ENCODE measurements at regions not wholly inside any gene's neighbourhood (a gene's known extent, or its start where the extent isn't known, plus 50 kb on each side); places are given as distances from the start of the nearest gene placed in this dataset.

DNA sequence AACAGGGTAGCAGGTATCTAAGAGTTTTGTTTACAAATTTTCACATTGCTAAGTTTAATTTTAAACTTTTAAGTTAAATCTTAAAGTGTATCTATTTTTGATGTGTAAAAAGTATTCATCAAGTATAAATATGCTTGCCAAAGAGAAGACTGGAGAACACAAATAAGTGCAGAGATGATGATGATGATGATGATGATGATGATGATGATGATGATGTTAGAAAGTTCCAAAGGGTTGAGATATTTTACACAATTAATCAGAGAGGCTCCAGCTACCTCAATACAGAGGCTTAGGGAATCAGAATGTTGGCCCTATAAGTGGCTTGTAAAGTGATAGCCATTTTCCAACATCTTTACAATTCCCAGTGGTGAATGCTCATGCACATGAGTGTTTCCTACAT lies 209.0 kb upstream of the NPVF start:
- TF ChIP-seq, protein P1, sequence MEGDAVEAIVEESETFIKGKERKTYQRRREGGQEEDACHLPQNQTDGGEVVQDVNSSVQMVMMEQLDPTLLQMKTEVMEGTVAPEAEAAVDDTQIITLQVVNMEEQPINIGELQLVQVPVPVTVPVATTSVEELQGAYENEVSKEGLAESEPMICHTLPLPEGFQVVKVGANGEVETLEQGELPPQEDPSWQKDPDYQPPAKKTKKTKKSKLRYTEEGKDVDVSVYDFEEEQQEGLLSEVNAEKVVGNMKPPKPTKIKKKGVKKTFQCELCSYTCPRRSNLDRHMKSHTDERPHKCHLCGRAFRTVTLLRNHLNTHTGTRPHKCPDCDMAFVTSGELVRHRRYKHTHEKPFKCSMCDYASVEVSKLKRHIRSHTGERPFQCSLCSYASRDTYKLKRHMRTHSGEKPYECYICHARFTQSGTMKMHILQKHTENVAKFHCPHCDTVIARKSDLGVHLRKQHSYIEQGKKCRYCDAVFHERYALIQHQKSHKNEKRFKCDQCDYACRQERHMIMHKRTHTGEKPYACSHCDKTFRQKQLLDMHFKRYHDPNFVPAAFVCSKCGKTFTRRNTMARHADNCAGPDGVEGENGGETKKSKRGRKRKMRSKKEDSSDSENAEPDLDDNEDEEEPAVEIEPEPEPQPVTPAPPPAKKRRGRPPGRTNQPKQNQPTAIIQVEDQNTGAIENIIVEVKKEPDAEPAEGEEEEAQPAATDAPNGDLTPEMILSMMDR (IDR thresholded peaks at IDR 0.05; ENCODE audit: insufficient read depth, low read depth, low read length) = no peak
- no peak for TF ChIP-seq EZH2 (IDR thresholded peaks at IDR 0.05; ENCODE audit: insufficient read depth, low read length)

Measured in astrocyte (in vitro differentiated cells and primary cell).